Cardiac fibroblast (primary cell): ENCODE measurements at regions not wholly inside any gene's neighbourhood (a gene's known extent, or its start where the extent isn't known, plus 50 kb on each side); places are given as distances from the start of the nearest gene placed in this dataset.

Source experiments
- DNase-seq, 2 donors: peaks; one replicate each; pipeline versions ENCODE4 v3.0.0 to v3.0.0-alpha.2; 2010; ENCODE audit warnings: low read depth in 2 of 2
- H3K4me3 ChIP-seq, 2 donors: replicated peaks in 1 of 2; 1 replicate in 1 of 2; 2 replicates in 1 of 2; pipeline ENCODE4 v1.5.1; 2011; ENCODE audit warnings: low read depth in 2 of 2, low read length in 2 of 2, mild to moderate bottlenecking in 2 of 2, moderate library complexity in 1 of 2
- CTCF ChIP-seq: IDR thresholded peaks from one replicate; pipeline ENCODE4 v1.5.1; 2011; ENCODE audit warnings: low read depth, mild to moderate bottlenecking, low read length, inconsistent platforms

- TF ChIP-seq CTCF = no peak
- peak in 1 of 2 donors; percentile 18 for DNase-seq
Observed at GRCh38 chr9:26112724-26113123, 434.5 kb upstream of the TUSC1 start.

GRCh38 chr9:26086396-26086795 lies 408.2 kb upstream of the TUSC1 start:
- no peak for DNase-seq
- no peak overlapping the region for H3K4me3 ChIP-seq
- TF ChIP-seq CTCF = no peak

More at GRCh38 chr9:26112724-26113123, 434.5 kb upstream of the TUSC1 start:
- no peak overlapping the region for H3K4me3 ChIP-seq

- DNase-seq = no peak
- H3K4me3 ChIP-seq = no peak overlapping the region
- TF ChIP-seq CTCF = no peak
Observed at GRCh38 chr9:26081847-26082246, 403.6 kb upstream of the TUSC1 start.

GRCh38 chr9:26078706-26079105 lies 400.5 kb upstream of the TUSC1 start:
- H3K4me3 ChIP-seq = no peak overlapping the region
- TF ChIP-seq CTCF = no peak
- no peak for DNase-seq

GRCh38 chr9:26077860-26078259 lies 399.6 kb upstream of the TUSC1 start:
- H3K4me3 ChIP-seq = no peak overlapping the region
- no peak for TF ChIP-seq CTCF
- no peak for DNase-seq

- DNase-seq = no peak
Observed at GRCh38 chr9:26067608-26068007, 389.4 kb upstream of the TUSC1 start.

More at GRCh38 chr9:26067608-26068007, 389.4 kb upstream of the TUSC1 start:
- TF ChIP-seq CTCF = no peak
- H3K4me3 ChIP-seq = no peak overlapping the region
